ENCODE measurements at regions not wholly inside any gene's neighbourhood (a gene's known extent, or its start where the extent isn't known, plus 50 kb on each side); places are given as distances from the start of the nearest gene placed in this dataset.

GRCh38 chr6:120786682-120787081 lies 547.6 kb downstream of the TBC1D32 start:
- no peak overlapping the region for H3K56ac ChIP-seq (replicated peaks; ENCODE audit: insufficient read length, low read depth, low read length)
- DNase-seq (ENCODE audit: low read depth in 1 of 2, low spot score in 2 of 2): no peak
- no peak overlapping the region for H2BK15ac ChIP-seq (ENCODE audit: low read length)
- TF ChIP-seq SIN3A (conservative IDR thresholded peaks at IDR 0.05 in 1 of 2, IDR thresholded peaks at IDR 0.05 in 1 of 2; ENCODE audit: low read depth in 1 of 2, low read length in 2 of 2) (no peak), ASH2L (IDR thresholded peaks at IDR 0.05; ENCODE audit: low read length) (no peak), TAF1 (IDR thresholded peaks at IDR 0.05; ENCODE audit: low read depth, low read length) (no peak), KDM1A (IDR thresholded peaks at IDR 0.05; ENCODE audit: borderline replicate concordance, low read length) (no peak), PHF8 (conservative IDR thresholded peaks at IDR 0.05; ENCODE audit: low read depth, low read length) (no peak), RBBP5 (IDR thresholded peaks at IDR 0.05; ENCODE audit: borderline replicate concordance, low read depth, low read length) (no peak), CREB1 (IDR thresholded peaks at IDR 0.05) (no peak), SUZ12 (IDR thresholded peaks at IDR 0.05; ENCODE audit: low read length) (no peak)
- CTCF ChIA-PET (ENCODE audit: partially characterized antibody): no interaction called here
- H4K5ac ChIP-seq (ENCODE audit: insufficient read length, low read depth, low read length): no peak overlapping the region
- no peak overlapping the region for H2AK5ac ChIP-seq (ENCODE audit: low read depth, low read length)
- H3K27me3 ChIP-seq (replicated peaks in 1 of 4; ENCODE audit: control insufficient read depth in 3 of 4, extremely low read depth in 1 of 4, insufficient read depth in 3 of 4, low read length in 3 of 4): no peaks in the 10 kb centered on the region
- H2BK120ac ChIP-seq (replicated peaks; ENCODE audit: low read depth, low read length): no peak overlapping the region
- H3K36me3 ChIP-seq (ENCODE audit: control insufficient read depth in 2 of 4, insufficient read depth in 4 of 4, low read length in 3 of 4): no peaks in the 10 kb centered on the region
- no peak overlapping the region for H4K8ac ChIP-seq (ENCODE audit: extremely low read depth, insufficient read depth, low read length)
- H3K4me3 ChIP-seq (ENCODE audit: extremely low read depth in 1 of 4, insufficient read depth in 2 of 4, low read depth in 3 of 4, low read length in 4 of 4): no peak overlapping the region
- no peak overlapping the region for H3K4me2 ChIP-seq (ENCODE audit: insufficient read depth in 1 of 2, low read depth in 2 of 2, low read length in 2 of 2)
- no peak overlapping the region for H3K9ac ChIP-seq (replicated peaks in 1 of 4; ENCODE audit: extremely low read depth in 1 of 4, low read depth in 3 of 4, low read length in 3 of 4)
- H3K14ac ChIP-seq (ENCODE audit: insufficient read length): no peak overlapping the region
- H3K79me1 ChIP-seq (ENCODE audit: low read depth, low read length): no peaks in the 10 kb centered on the region
- no peak overlapping the region for H2BK20ac ChIP-seq (ENCODE audit: low read length)
- POLR2A ChIA-PET (ENCODE audit: partially characterized antibody): no interaction called here
- H3K23ac ChIP-seq (ENCODE audit: insufficient read length): no peak overlapping the region
- no peaks in the 10 kb centered on the region for H3K4me1 ChIP-seq (replicated peaks in 1 of 4; ENCODE audit: control insufficient read depth in 3 of 4, insufficient read depth in 4 of 4, low read length in 3 of 4)
- 94% methylated on average over 10 of the region's 10 CpGs; no CpG with 5 or more reads in 1 of the 2 experiments for WGBS, 2 experiments (ENCODE audit: extremely low coverage in 1 of 2, insufficient coverage in 1 of 2, insufficient read length in 1 of 2, insufficient replicate concordance in 2 of 2, low coverage in 1 of 2, low lambda C conversion rate in 2 of 2, missing lambda C conversion rate in 1 of 2)
- no peak overlapping the region for H3K4ac ChIP-seq (replicated peaks; ENCODE audit: insufficient read length, low read depth, low read length)
- no peak overlapping the region for H2BK5ac ChIP-seq (ENCODE audit: low read depth, low read length)
- no peaks in the 10 kb centered on the region for H4K20me1 ChIP-seq (replicated peaks in 1 of 2; ENCODE audit: control insufficient read depth in 1 of 2, insufficient read depth in 2 of 2, low read length in 2 of 2)
- no peaks in the 10 kb centered on the region for H3K9me3 ChIP-seq (ENCODE audit: insufficient read depth in 2 of 2, low read depth in 1 of 2, low read length in 1 of 2)
- no peaks in the 10 kb centered on the region for H3K23me2 ChIP-seq (ENCODE audit: low read depth, low read length)
- H4K91ac ChIP-seq (replicated peaks; ENCODE audit: insufficient read length, low read length): no peak overlapping the region
- H3K18ac ChIP-seq (ENCODE audit: extremely low read depth, low read length): no peak overlapping the region
- no peak overlapping the region; the same call in 1 of the 2 replicates for H2BK12ac ChIP-seq (ENCODE audit: low read depth, low read length)
- peak overlapping the region; percentile 59; the same call in 1 of the 2 replicates for H2AFZ ChIP-seq (ENCODE audit: low read length)
- H3K27ac ChIP-seq (ENCODE audit: low read depth, low read length): no peak overlapping the region
- H3K79me2 ChIP-seq (ENCODE audit: control insufficient read depth in 1 of 2, insufficient read depth in 2 of 2, low read length in 2 of 2): no peaks in the 10 kb centered on the region
- FAIRE-seq: no peak
